IPS-15b (cell line): ENCODE measurements at regions not wholly inside any gene's neighbourhood (a gene's known extent, or its start where the extent isn't known, plus 50 kb on each side); places are given as distances from the start of the nearest gene placed in this dataset.
A peak's percentile ranks its signal among the peaks of the same experiment; 100 is the strongest.
"Not testable (repeated sequence)": the region's sequence is repeated elsewhere in the genome, so short reads cannot be mapped to it uniquely, and the experiment has no call there.

Source experiments
- H3K27me3 ChIP-seq: one replicate; pipeline ENCODE4 v1.6.1; 2013; ENCODE audit warnings: low read length; ENCODE audit not compliant: control insufficient read depth, insufficient read depth
- H3K36me3 ChIP-seq: one replicate; pipeline ENCODE4 v1.6.1; 2013; ENCODE audit warnings: low read length; ENCODE audit not compliant: control insufficient read depth, insufficient read depth
- H3K4me1 ChIP-seq: one replicate; pipeline ENCODE4 v1.6.1; 2013; ENCODE audit warnings: mild to moderate bottlenecking, low read length; ENCODE audit not compliant: control insufficient read depth, insufficient read depth
- H3K4me3 ChIP-seq: one replicate; pipeline ENCODE4 v1.5.1; 2013; ENCODE audit warnings: low read depth, low read length
- H3K9ac ChIP-seq: one replicate; pipeline ENCODE4 v1.6.1; 2013; ENCODE audit warnings: low read depth, mild to moderate bottlenecking, low read length
- H3K9me3 ChIP-seq: one replicate; pipeline ENCODE4 v1.6.1; 2013; ENCODE audit warnings: mild to moderate bottlenecking, low read length; ENCODE audit not compliant: control insufficient read depth, insufficient read depth

DNA sequence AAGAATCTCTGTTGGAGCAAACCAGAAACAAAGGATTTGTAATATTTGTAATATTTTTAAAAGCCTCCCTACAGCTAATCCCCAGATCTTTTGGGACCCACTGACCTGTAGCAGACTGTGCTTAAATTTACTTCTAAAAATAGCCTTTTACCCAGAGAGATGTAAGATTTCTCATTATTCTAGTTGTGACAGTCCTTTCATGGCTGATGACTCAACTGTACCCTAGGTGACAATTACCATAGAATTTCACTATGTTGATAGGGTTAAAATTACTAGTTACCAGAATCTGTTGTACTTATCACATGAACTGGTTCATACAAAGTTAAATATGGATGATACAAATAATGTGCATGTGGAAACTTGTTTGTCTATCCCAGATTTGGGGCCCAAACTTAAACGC is 543.9 kb upstream of the SEMA6A start:
- H3K36me3 ChIP-seq, result no peaks in the 10 kb centered on the region
- no peaks in the 10 kb centered on the region for H3K27me3 ChIP-seq
- H3K4me3 ChIP-seq, result peak overlapping the region; percentile 13
- peaks cover 6% of the 10 kb centered on the region for H3K9me3 ChIP-seq
- H3K4me1 ChIP-seq, result no peaks in the 10 kb centered on the region
- H3K9ac ChIP-seq, result no peak overlapping the region

DNA sequence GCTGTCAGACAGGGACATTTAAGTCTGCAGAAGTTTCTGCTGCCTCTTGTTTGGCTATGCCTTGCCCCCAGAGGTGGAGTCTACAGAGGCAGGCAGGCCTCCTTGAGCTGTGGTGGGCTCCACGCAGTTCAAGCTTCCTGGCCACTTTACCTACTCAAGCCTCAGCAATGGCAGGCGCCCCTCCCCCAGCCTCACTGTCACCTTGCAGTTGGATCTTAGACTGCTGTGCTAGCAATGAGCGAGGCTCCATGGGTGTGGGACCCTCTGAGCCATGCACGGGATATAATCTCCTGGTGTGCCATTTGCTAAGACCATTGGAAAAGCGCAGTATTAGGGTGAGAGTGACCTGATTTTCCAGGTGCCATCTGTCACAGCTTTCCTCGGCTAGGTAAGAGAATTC is 542.7 kb upstream of the SEMA6A start:
- not testable (repeated sequence) for H3K27me3 ChIP-seq, H3K36me3 ChIP-seq

DNA sequence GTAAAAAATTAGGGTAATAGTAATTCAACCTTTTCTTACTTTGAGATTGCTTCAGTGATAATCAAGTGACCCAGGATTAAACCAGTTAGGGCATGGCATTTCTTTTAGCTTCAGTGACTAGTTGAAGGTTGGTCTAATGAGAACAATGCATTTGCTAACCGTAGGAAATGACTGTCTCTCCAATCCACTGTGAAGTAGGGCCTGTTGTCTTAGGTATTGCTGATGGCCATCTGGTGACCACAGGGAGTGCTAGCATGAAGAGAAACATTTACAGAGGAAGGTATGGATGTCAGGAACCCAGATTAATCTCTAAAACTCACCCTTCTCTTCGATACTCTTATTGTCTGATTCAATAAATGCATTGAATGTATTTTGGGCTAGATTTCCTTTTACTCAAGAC is 535.9 kb upstream of the SEMA6A start:
- Histone ChIP-seq H3K36me3 (no peaks in the 10 kb centered on the region), H3K4me1 (no peaks in the 10 kb centered on the region), H3K27me3 (no peaks in the 10 kb centered on the region), H3K9me3 (no peaks in the 10 kb centered on the region), H3K4me3 (no peak overlapping the region), H3K9ac (no peak overlapping the region)

More for the DNA sequence above, 542.7 kb upstream of the SEMA6A start:
- H3K4me1 ChIP-seq, H3K9ac ChIP-seq, H3K4me3 ChIP-seq, H3K9me3 ChIP-seq: not testable (repeated sequence)

DNA sequence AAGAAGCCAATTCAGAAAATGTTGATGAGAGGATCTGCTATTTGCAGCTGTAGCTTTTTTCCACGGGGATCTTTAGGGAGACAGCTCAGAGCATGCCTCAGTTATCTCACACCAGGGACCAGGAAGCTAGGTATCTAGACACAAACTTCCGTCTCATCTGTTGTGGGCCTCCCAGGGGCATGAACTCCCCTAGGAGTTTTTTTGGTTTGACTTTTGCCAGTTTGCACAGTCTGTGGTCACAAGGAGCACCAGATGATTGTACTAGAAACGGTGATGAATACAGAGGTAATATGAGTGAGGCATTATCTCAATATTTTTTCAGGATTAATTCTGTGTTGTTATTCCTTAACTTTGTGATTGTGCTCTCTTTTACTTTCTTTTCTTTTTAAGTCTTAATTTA is 533.2 kb upstream of the SEMA6A start:
- no peaks in the 10 kb centered on the region for H3K27me3 ChIP-seq
- no peaks in the 10 kb centered on the region for H3K36me3 ChIP-seq
- H3K4me1 ChIP-seq, result peaks cover 10% of the 10 kb centered on the region
- H3K4me3 ChIP-seq, result no peak overlapping the region
- no peak overlapping the region for H3K9ac ChIP-seq
- H3K9me3 ChIP-seq, result no peaks in the 10 kb centered on the region

DNA sequence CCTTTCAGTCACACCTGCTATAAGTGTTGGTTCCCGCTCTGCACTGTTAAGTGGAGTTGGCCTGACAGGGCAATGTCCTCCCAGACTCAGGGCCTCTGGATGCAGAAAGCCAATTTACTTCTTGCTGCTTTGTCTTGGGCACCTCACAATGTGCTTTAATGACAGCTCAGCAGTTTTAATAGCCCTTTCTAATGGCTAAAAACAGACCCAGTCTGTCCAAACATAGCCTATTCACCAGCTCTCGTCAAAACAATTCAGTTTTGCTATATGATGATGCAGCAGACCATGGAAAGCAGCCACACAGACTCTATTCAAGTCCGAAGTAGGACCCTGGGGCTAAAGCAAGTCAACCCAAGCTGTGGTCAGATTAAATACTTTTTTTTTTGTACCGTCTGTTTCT is 529.1 kb upstream of the SEMA6A start:
- Histone ChIP-seq H3K9me3 (no peaks in the 10 kb centered on the region), H3K36me3 (no peaks in the 10 kb centered on the region), H3K9ac (no peak overlapping the region), H3K27me3 (no peaks in the 10 kb centered on the region), H3K4me1 (peaks cover 15% of the 10 kb centered on the region), H3K4me3 (no peak overlapping the region)

DNA sequence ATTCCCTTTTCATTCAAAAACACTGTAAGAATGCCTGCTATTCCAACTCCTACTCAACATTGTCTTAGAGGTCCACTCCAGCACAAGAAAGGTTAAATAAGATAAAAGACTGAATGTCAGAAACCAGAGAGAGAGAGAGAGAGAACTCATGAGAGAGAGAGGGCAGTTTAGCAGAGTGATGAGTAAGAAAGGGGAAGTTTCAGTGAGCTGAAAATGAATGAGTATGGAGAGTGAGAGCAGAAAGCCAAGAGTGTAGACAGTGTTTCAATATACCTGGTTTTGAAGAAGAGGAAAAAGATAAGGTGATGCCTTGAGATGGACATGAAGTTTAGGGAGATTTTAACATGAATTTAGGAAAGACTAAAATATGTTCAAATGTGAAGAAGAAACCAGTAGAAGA is 528.0 kb upstream of the SEMA6A start:
- no peak overlapping the region for H3K4me3 ChIP-seq
- no peak overlapping the region for H3K9ac ChIP-seq
- no peaks in the 10 kb centered on the region for H3K27me3 ChIP-seq
- H3K9me3 ChIP-seq, result no peaks in the 10 kb centered on the region
- H3K36me3 ChIP-seq, result no peaks in the 10 kb centered on the region
- peaks cover 15% of the 10 kb centered on the region for H3K4me1 ChIP-seq

DNA sequence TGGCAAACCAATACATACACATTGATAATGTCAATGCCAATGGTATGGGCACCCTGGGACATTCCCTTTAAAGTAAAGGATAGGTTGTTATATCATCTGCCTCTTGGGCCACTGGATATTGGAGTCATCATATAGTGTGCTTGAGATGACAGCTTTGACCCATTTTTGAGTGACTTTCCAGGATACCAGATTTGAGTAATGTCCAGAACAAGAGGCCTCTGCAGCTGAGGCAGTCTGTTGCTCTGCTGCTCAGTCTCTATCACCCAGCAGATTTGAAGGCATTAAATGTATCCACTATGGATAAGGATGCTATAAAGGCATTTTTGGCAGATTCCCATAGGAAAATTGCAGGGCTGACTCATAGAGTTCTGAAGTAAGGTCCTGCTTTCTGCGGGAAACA is 525.6 kb upstream of the SEMA6A start:
- peaks cover 6% of the 10 kb centered on the region for H3K27me3 ChIP-seq
- no peaks in the 10 kb centered on the region for H3K36me3 ChIP-seq
- no peaks in the 10 kb centered on the region for H3K9me3 ChIP-seq
- H3K4me1 ChIP-seq, result peaks cover 33% of the 10 kb centered on the region
- no peak overlapping the region for H3K4me3 ChIP-seq
- H3K9ac ChIP-seq, result no peak overlapping the region

DNA sequence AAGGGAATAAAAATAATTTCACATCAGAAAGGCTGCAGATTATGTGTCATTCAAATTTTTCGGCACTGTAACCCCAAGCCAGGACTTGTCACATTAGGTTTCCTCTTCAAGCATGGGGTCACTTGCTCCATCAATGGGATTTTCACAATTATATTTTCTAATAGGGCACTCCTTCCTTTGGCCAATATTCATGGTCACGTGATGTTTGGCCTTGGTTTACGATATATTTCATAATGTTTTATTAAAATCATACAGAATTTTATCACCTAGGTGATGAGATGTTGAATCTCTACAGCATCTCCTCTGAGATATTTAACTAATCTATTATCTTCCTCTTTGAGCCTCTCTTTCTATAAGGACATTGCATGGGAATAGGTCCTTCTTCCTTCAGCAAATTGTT is 523.5 kb upstream of the SEMA6A start:
- Histone ChIP-seq H3K36me3 (no peaks in the 10 kb centered on the region), H3K9ac (no peak overlapping the region), H3K4me1 (peaks cover 24% of the 10 kb centered on the region), H3K4me3 (no peak overlapping the region), H3K9me3 (no peaks in the 10 kb centered on the region), H3K27me3 (peaks cover 10% of the 10 kb centered on the region)

DNA sequence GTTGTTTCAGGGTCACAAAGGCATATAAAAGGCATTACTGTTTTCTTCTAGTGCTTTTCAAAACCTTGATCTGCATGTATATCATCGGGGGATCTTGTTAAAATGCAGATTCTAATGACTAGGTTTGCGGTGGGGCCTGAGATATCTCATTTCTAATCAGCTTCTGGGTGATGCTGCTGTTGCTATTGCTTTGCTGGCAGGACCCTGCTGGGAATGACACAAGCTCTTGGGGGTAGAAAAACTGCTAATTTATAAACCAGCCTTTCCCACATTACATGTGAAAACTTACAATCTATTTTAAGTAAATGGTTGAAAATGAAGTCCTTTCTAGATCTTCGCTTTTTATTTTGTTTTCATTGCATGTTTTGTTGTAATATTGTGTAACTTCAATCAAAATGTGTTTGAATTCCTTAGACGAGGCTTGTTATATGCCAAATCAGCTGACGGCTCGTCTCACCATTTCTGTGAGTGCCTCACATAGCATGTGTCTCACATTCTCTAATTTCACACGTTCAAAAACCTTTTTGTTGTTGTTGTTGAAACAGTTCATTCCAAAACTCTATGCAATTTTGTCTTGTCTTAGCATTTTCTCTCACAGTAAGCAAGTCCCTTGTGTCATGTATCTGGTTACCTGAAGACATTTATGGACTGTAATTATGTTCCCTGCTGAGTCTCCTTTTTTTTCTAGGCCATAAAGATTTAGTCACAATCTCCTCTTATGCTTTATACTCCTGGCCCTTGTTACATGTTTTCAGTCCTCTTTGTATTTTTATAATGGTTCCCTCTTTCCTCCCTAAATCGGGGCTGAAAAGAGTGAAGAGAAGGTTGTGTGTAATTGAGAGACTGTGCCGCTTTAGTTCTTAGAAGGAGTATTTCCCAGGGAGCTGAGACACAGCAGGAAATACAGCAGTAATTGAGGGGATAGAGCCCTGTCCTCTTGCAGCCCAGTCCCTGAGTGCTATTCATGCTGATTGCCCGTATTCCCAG is 521.0 kb upstream of the SEMA6A start:
- H3K27me3 ChIP-seq, result peaks cover 10% of the 10 kb centered on the region
- no peak overlapping the region for H3K9ac ChIP-seq
- H3K4me3 ChIP-seq, result no peak overlapping the region
- H3K36me3 ChIP-seq, result no peaks in the 10 kb centered on the region
- no peaks in the 10 kb centered on the region for H3K9me3 ChIP-seq
- peaks cover 18% of the 10 kb centered on the region for H3K4me1 ChIP-seq

DNA sequence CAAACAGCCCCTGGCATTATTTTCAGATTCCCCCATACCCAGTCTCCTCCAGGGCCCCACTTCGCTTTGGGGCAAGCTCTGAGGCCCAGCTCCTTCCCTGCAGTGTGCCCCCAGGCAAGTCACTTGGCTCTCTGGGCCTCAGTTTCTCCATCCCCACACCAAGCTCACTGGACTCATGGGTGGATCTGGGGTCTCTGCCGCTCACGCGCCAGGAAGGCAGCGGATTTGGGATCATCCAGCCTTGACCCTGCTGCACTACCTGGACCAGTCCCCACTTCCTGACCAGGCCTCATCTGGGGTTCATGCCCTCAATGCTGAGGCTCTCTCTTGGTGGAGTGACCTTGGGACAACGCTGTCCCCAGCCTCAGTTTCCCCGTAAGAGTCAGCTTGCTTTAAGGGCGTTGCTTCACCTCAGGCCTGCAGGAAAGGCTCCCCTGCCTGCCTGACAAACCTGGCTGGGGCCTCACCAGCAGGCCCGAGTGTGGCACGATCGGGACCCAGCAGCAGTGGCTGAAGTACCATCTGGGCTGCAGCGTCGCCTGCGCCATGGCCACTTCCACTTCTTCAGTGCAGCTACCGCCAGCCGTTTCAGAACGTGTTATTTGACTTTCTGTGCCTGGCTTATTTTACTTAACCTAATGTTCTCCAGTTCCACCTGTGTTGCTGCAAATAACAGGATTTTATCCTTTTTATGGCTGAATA is 519.6 kb upstream of the SEMA6A start:
- Histone ChIP-seq H3K4me3 (no peak overlapping the region), H3K9me3 (no peaks in the 10 kb centered on the region), H3K9ac (no peak overlapping the region), H3K4me1 (peaks cover 18% of the 10 kb centered on the region), H3K27me3 (peaks cover 10% of the 10 kb centered on the region), H3K36me3 (no peaks in the 10 kb centered on the region)

DNA sequence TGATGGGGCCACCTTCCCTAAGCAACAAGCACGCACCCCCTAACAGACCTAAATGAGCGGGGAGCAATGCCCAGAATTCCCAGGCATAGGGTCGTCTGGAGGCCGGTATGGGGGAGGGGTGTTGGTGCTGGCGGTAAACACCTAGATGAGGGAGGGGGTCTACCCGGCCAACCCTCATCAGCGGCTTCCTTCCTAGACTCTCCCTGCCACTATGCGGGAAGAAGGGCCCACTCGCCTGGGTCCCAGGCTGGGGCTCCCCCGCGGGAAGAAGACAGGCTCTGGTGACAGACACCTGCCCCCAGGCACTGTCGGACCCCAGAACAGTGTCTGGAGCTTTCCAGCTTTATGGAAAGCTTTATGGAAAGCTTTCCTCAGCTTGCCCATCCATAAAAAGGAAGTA is 519.0 kb upstream of the SEMA6A start:
- H3K9ac ChIP-seq, result no peak overlapping the region
- no peaks in the 10 kb centered on the region for H3K36me3 ChIP-seq
- H3K9me3 ChIP-seq, result no peaks in the 10 kb centered on the region
- peaks cover 10% of the 10 kb centered on the region for H3K27me3 ChIP-seq
- peaks cover 18% of the 10 kb centered on the region for H3K4me1 ChIP-seq
- no peak overlapping the region for H3K4me3 ChIP-seq

DNA sequence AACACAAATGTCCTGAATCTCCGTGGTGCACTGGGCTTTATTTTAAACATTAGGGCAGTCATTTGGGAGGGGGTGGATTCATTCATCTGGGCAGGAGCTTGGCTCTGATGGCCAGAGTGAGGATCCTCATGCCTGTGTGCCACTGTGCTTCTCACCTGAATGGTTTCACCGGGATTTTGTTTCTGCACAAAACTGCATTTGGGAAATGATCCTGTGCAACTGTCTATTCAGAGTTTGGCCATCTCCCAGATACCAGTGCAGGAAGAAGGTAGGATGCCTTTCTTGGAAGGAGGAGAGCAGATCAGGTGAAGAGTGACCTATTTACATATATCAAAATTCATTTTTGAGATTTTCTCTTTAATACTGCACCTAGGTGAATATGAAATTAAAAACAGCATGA is 514.4 kb upstream of the SEMA6A start:
- Histone ChIP-seq H3K36me3 (no peaks in the 10 kb centered on the region), H3K4me1 (no peaks in the 10 kb centered on the region), H3K4me3 (no peak overlapping the region), H3K9me3 (no peaks in the 10 kb centered on the region), H3K27me3 (peaks cover under 1% of the 10 kb centered on the region), H3K9ac (no peak overlapping the region)
